GM12878 (cell line): ENCODE measurements at regions not wholly inside any gene's neighbourhood (a gene's known extent, or its start where the extent isn't known, plus 50 kb on each side); places are given as distances from the start of the nearest gene placed in this dataset.

ENCODE experiments used
- ATAC-seq: fragments of 200-7000 bp; cut with Tn5 transposase; 3 replicates; pipeline ENCODE4 v1.9.1; 2020; ENCODE audit warnings: mild to moderate bottlenecking, moderate library complexity
- BruUV-seq: library from RNA; stranded (reverse); fragments of 400-500 nt; replicated peaks from 2 replicates; lab custom pipeline; 2021; lab: Mats Ljungman, UMichigan
- CTCF ChIA-PET: fragments of 300-600 bp; sonication (Branson Sonifier 250); formaldehyde crosslinking; extraction: SDS; loops from one replicate; lab custom pipeline; 2021; ENCODE audit warnings: inconsistent platforms; lab: Yijun Ruan, JAX
- POLR2A ChIA-PET: fragments of 350-600 bp; formaldehyde crosslinking; extraction: SDS; loops from one replicate; lab custom pipeline; 2021; ENCODE audit warnings: inconsistent platforms; lab: Charles Lee
- RAD21 ChIA-PET: fragments of 300-600 bp; sonication (Branson Sonifier 250); formaldehyde crosslinking; loops from one replicate; lab custom pipeline; 2023; ENCODE audit warnings: antibody characterized with exemption; ENCODE audit not compliant: unreplicated experiment; lab: Charles Lee
- SMC1A ChIA-PET: fragments of 300-600 bp; sonication (Branson Sonifier 250); formaldehyde crosslinking; loops from one replicate; lab custom pipeline; 2023; ENCODE audit not compliant: unreplicated experiment, uncharacterized antibody; lab: Charles Lee
- DNase-seq: peaks from one replicate; pipeline ENCODE4 v3.0.0-alpha.2; 2011; ENCODE audit warnings: low read depth, low spot score
- FAIRE-seq: peaks from 3 replicates; lab custom pipeline; 2011; peaks lifted over from hg19 to GRCh38; lab: Jason Lieb, UNC
- H2AFZ ChIP-seq: 2 replicates; pipeline ENCODE4 v1.6.0; 2011; ENCODE audit warnings: low read depth, low read length, control low read depth; ENCODE audit not compliant: control insufficient read depth
- H3K27ac ChIP-seq: 2 replicates; pipeline ENCODE4 v1.5.1; 2011; ENCODE audit warnings: control low read depth; ENCODE audit not compliant: control insufficient read depth, insufficient read depth
- H3K27me3 ChIP-seq, 2 experiments: replicated peaks in 1 of 2; 2 replicates each; pipeline versions ENCODE4 v1.6.0 to v1.6.1; 2011; ENCODE audit warnings: low read length in 1 of 2; ENCODE audit not compliant: control insufficient read depth in 2 of 2, insufficient read depth in 2 of 2
- H3K36me3 ChIP-seq, 2 experiments: 2 replicates each; pipeline ENCODE4 v1.5.1; 2011; ENCODE audit warnings: low read length in 1 of 2; ENCODE audit not compliant: control insufficient read depth in 2 of 2, insufficient read depth in 2 of 2
- H3K4me1 ChIP-seq: 2 replicates; pipeline ENCODE4 v1.6.1; 2011; ENCODE audit warnings: mild to moderate bottlenecking, low read length, moderate library complexity, mixed read lengths; ENCODE audit not compliant: control insufficient read depth, insufficient read depth
- H3K4me2 ChIP-seq: 2 replicates; pipeline ENCODE4 v1.6.0; 2011; ENCODE audit warnings: control low read depth; ENCODE audit not compliant: control insufficient read depth, insufficient read depth
- H3K4me3 ChIP-seq: fragments of 200-600 bp; sonication (generic); 2 replicates; pipeline ENCODE4 v1.5.1; 2016
- H3K79me2 ChIP-seq: 2 replicates; pipeline ENCODE4 v1.6.0; 2011; ENCODE audit warnings: low read length; ENCODE audit not compliant: control insufficient read depth, insufficient read depth
- H3K9ac ChIP-seq: 2 replicates; pipeline ENCODE4 v1.8.0; 2011; ENCODE audit warnings: low read length, control low read depth, mixed read lengths; ENCODE audit not compliant: control insufficient read depth, insufficient read depth
- H3K9me3 ChIP-seq: replicated peaks from 3 replicates; pipeline ENCODE4 v1.5.1; 2011; ENCODE audit warnings: mild to moderate bottlenecking, low read length; ENCODE audit not compliant: control insufficient read depth, insufficient read depth
- H4K20me1 ChIP-seq: 2 replicates; pipeline ENCODE4 v1.6.0; 2011; ENCODE audit not compliant: control insufficient read depth, insufficient read depth
- ATF2 ChIP-seq: IDR thresholded peaks from 2 replicates; pipeline ENCODE4 v1.6.1; 2012; ENCODE audit warnings: low read length, inconsistent platforms
- ATF7 ChIP-seq: fragments of 450-650 bp; IDR thresholded peaks from 2 replicates; pipeline ENCODE4 v1.6.1; 2016; ENCODE audit warnings: low read depth, mild to moderate bottlenecking
- BHLHE40 ChIP-seq, 2 experiments: fragments of 450-650 bp in 1 of 2; IDR thresholded peaks; 2 replicates each; pipeline ENCODE4 v1.6.1; 2011 to 2017; ENCODE audit warnings: low read depth in 2 of 2, borderline replicate concordance in 1 of 2, improper control_type of control experiment in 1 of 2, low read length in 1 of 2, mild to moderate bottlenecking in 1 of 2
- CEBPB ChIP-seq, 2 experiments: fragments of 150-350 bp in 1 of 2; IDR thresholded peaks; 2 replicates each; pipeline ENCODE4 v1.6.1; 2012 to 2014; ENCODE audit warnings: low read depth in 2 of 2, low read length in 2 of 2, borderline replicate concordance in 1 of 2, inconsistent platforms in 1 of 2
- CREM ChIP-seq: IDR thresholded peaks from 2 replicates; pipeline ENCODE4 v1.6.1; 2014; ENCODE audit warnings: antibody characterized with exemption, low read depth
- DPF2 ChIP-seq: fragments of 450-650 bp; IDR thresholded peaks from 2 replicates; pipeline ENCODE4 v1.6.1; 2017; ENCODE audit warnings: mild to moderate bottlenecking
- FOXM1 ChIP-seq: IDR thresholded peaks from 2 replicates; pipeline ENCODE4 v1.6.1; 2012; ENCODE audit warnings: low read depth, mild to moderate bottlenecking, inconsistent platforms, low read length, moderate library complexity
- GABPA ChIP-seq: IDR thresholded peaks from 2 replicates; pipeline ENCODE4 v1.6.1; 2014; ENCODE audit warnings: antibody characterized with exemption, low read depth, mild to moderate bottlenecking, inconsistent platforms
- KDM1A ChIP-seq: fragments of 200-600 bp; sonication (generic); IDR thresholded peaks from 2 replicates; pipeline ENCODE4 v1.6.1; 2016; ENCODE audit warnings: borderline replicate concordance
- MTA2 ChIP-seq: fragments of 450-650 bp; IDR thresholded peaks from 2 replicates; pipeline ENCODE4 v1.6.1; 2016; ENCODE audit warnings: low read depth, mild to moderate bottlenecking, moderate library complexity
- MYB ChIP-seq: fragments of 150-350 bp; IDR thresholded peaks from 2 replicates; pipeline ENCODE4 v1.6.1; 2014; ENCODE audit warnings: mild to moderate bottlenecking, low read depth, low read length, borderline replicate concordance
- NFXL1 ChIP-seq: fragments of 450-650 bp; IDR thresholded peaks from 2 replicates; pipeline ENCODE4 v1.6.1; 2017; ENCODE audit warnings: antibody characterized with exemption, mild to moderate bottlenecking, borderline replicate concordance
- NFYB ChIP-seq: IDR thresholded peaks from 2 replicates; pipeline ENCODE4 v1.6.1; 2011; ENCODE audit warnings: low read depth, mild to moderate bottlenecking, low read length, improper control_type of control experiment, moderate library complexity; ENCODE audit not compliant: insufficient read depth
- NR2C1 ChIP-seq: fragments of 450-650 bp; IDR thresholded peaks from 2 replicates; pipeline ENCODE4 v1.6.1; 2017; ENCODE audit warnings: antibody characterized with exemption, mild to moderate bottlenecking, moderate library complexity
- PAX5 ChIP-seq: IDR thresholded peaks from 2 replicates; pipeline ENCODE4 v1.6.1; 2011; ENCODE audit warnings: low read depth, low read length, borderline replicate concordance
- POU2F2 ChIP-seq: IDR thresholded peaks from 3 replicates; pipeline ENCODE4 v1.6.1; 2011; ENCODE audit warnings: low read depth, mild to moderate bottlenecking, low read length, borderline replicate concordance
- SMAD1 ChIP-seq: fragments of 450-650 bp; IDR thresholded peaks from 2 replicates; pipeline ENCODE4 v1.6.1; 2018; ENCODE audit warnings: mild to moderate bottlenecking, low read depth; ENCODE audit not compliant: partially characterized antibody
- SMAD5 ChIP-seq: IDR thresholded peaks from 2 replicates; pipeline ENCODE4 v1.6.1; 2016; ENCODE audit warnings: antibody characterized with exemption, low read depth
- SP1 ChIP-seq: IDR thresholded peaks from one replicate; pipeline ENCODE4 v1.6.1; 2011; ENCODE audit warnings: low read depth, low read length
- STAT3 ChIP-seq: IDR thresholded peaks from 2 replicates; pipeline ENCODE4 v1.6.1; 2011; ENCODE audit warnings: low read depth, low read length, improper control_type of control experiment
- SUZ12 ChIP-seq: fragments of 200-600 bp; sonication (generic); IDR thresholded peaks from one replicate; pipeline ENCODE4 v1.6.1; 2018; ENCODE audit warnings: antibody characterized with exemption, mild to moderate bottlenecking; ENCODE audit not compliant: unreplicated experiment
- TCF7 ChIP-seq: IDR thresholded peaks from 2 replicates; pipeline ENCODE4 v1.6.1; 2014; ENCODE audit warnings: antibody characterized with exemption, borderline replicate concordance
- ZNF217 ChIP-seq: fragments of 450-650 bp; IDR thresholded peaks from 2 replicates; pipeline ENCODE4 v1.6.1; 2017; ENCODE audit warnings: antibody characterized with exemption, mild to moderate bottlenecking
- WGBS: methylation state at CpG from one replicate; pipeline ENCODE4 v1.1.6; 2016; ENCODE audit warnings: low lambda C conversion rate; ENCODE audit not compliant: insufficient replicate concordance, insufficient coverage; ENCODE audit errors: missing lambda C conversion rate; 5-methylcytosine and 5-hydroxymethylcytosine counted together
- in situ Hi-C: fragments of 300-500 bp; cut with MboI; formaldehyde crosslinking; loops from 9 replicates; pipeline ENCODE4 v1.14.3; 2018; ENCODE audit warnings: mixed read lengths
- intact Hi-C: fragments of 100-400 bp; cut with micrococcal nuclease; formaldehyde crosslinking; loops from one replicate; pipeline ENCODE4 v1.14.2; 2022; ENCODE audit not compliant: unreplicated experiment

GRCh38 chr9:116020146-116020545 is 133.4 kb upstream of the PAPPA start:
- Histone ChIP-seq H3K79me2 (no peaks in the 10 kb centered on the region), H3K27ac (no peak overlapping the region)
- no peak for ATAC-seq

GRCh38 chr9:116020801-116021200 is 132.8 kb upstream of the PAPPA start:
- DNase-seq (no peak), FAIRE-seq (no peak), ATAC-seq (no peak)
- in situ Hi-C loops, result no loop called here
- ChIA-PET RAD21 (no interaction called here), CTCF (no interaction called here), POLR2A (no interaction called here), SMC1A (no interaction called here)
- Histone ChIP-seq H2AFZ (no peak overlapping the region), H3K79me2 (no peaks in the 10 kb centered on the region), H3K4me3 (no peak overlapping the region), H3K36me3 (no peaks in the 10 kb centered on the region), H3K4me1 (no peaks in the 10 kb centered on the region), H4K20me1 (no peaks in the 10 kb centered on the region), H3K27me3 (no peaks in the 10 kb centered on the region), H3K27ac (no peak overlapping the region), H3K9ac (no peak overlapping the region), H3K9me3 (no peaks in the 10 kb centered on the region), H3K4me2 (no peak overlapping the region)
- intact Hi-C loops, result no loop called here
- no peak for TF ChIP-seq SUZ12
- no peak for TF ChIP-seq PAX5
- no peak for TF ChIP-seq CEBPB (IDR thresholded peaks at IDR 0.05; ENCODE audit: borderline replicate concordance in 1 of 2, low read depth in 2 of 2, low read length in 2 of 2)
- no peak for TF ChIP-seq MYB
- TF ChIP-seq GABPA, result no peak
- no peak for TF ChIP-seq KDM1A
- TF ChIP-seq BHLHE40 (IDR thresholded peaks at IDR 0.05; ENCODE audit: borderline replicate concordance in 1 of 2, low read depth in 2 of 2, low read length in 1 of 2), result no peak
- no peak for TF ChIP-seq CREM
- TF ChIP-seq STAT3, result no peak
- no peak for TF ChIP-seq POU2F2
- no peak for TF ChIP-seq SMAD1
- no peak for TF ChIP-seq ATF7
- TF ChIP-seq SP1, result no peak
- no peak for TF ChIP-seq DPF2
- no peak for TF ChIP-seq NFYB
- BruUV-seq, result no TSS peak

More at GRCh38 chr9:116020146-116020545, 133.4 kb upstream of the PAPPA start:
- Histone ChIP-seq H3K4me2 (no peak overlapping the region), H3K9me3 (no peaks in the 10 kb centered on the region), H3K27me3 (no peaks in the 10 kb centered on the region), H3K4me1 (no peaks in the 10 kb centered on the region), H3K4me3 (no peak overlapping the region), H3K36me3 (no peaks in the 10 kb centered on the region), H2AFZ (no peak overlapping the region), H4K20me1 (no peaks in the 10 kb centered on the region), H3K9ac (no peak overlapping the region)
- 0% methylated on average over 1 of the region's 1 CpG for WGBS
- ChIA-PET CTCF (no interaction called here), POLR2A (no interaction called here), RAD21 (no interaction called here), SMC1A (interaction anchor here (0.9 kb wide), 1 partner anchor 416 kb away, joined by 3 read pairs; no protein-coding TSS in a partner anchor)
- FAIRE-seq, result no peak
- DNase-seq, result no peak
- TF ChIP-seq NR2C1, result no peak
- TF ChIP-seq CEBPB (IDR thresholded peaks at IDR 0.05; ENCODE audit: borderline replicate concordance in 1 of 2, low read depth in 2 of 2, low read length in 2 of 2), result no peak
- TF ChIP-seq FOXM1, result no peak
- no peak for TF ChIP-seq ATF2
- no peak for TF ChIP-seq SMAD5
- no peak for TF ChIP-seq KDM1A
- TF ChIP-seq TCF7, result no peak
- no peak for TF ChIP-seq MTA2
- TF ChIP-seq NFXL1, result no peak
- no peak for TF ChIP-seq ZNF217
- BruUV-seq, result no TSS peak
- in situ Hi-C loops (no loop called here), intact Hi-C loops (no loop called here)
